D721Med (cell line): ENCODE measurements at regions not wholly inside any gene's neighbourhood (a gene's known extent, or its start where the extent isn't known, plus 50 kb on each side); places are given as distances from the start of the nearest gene placed in this dataset.

Source experiments
- DNase-seq: peaks from one replicate; pipeline ENCODE4 v3.0.0; 2011; ENCODE audit warnings: low spot score; ENCODE audit not compliant: insufficient read length
- FAIRE-seq: peaks from 2 replicates; lab custom pipeline; 2011; peaks lifted over from hg19 to GRCh38; lab: Jason Lieb, UNC
- CTCF ChIP-seq: IDR thresholded peaks from 2 replicates; pipeline ENCODE4 v1.5.1; 2012; ENCODE audit warnings: mild to moderate bottlenecking, control low read depth; ENCODE audit not compliant: insufficient read depth; ENCODE audit errors: missing control alignments

- FAIRE-seq (no peak), DNase-seq (no peak)
- TF ChIP-seq CTCF: no peak
These were observed 743.2 kb upstream of the NCAM2 start for GRCh38 chr21:20254964-20255363.

- FAIRE-seq (no peak), DNase-seq (no peak)
- TF ChIP-seq CTCF: no peak
These were observed 741.0 kb upstream of the NCAM2 start for GRCh38 chr21:20257052-20257740.

GRCh38 chr21:20258542-20258941, 739.7 kb upstream of the NCAM2 start:
- no peak for TF ChIP-seq CTCF

GRCh38 chr21:20259031-20259867, 739.0 kb upstream of the NCAM2 start:
- no peak for DNase-seq
- TF ChIP-seq CTCF: no peak
- FAIRE-seq: no peak

More at GRCh38 chr21:20258542-20258941, 739.7 kb upstream of the NCAM2 start:
- DNase-seq (no peak), FAIRE-seq (no peak)

GRCh38 chr21:20260124-20260523, 738.1 kb upstream of the NCAM2 start:
- TF ChIP-seq CTCF: no peak
- FAIRE-seq (no peak), DNase-seq (no peak)

- DNase-seq (no peak), FAIRE-seq (no peak)
- no peak for TF ChIP-seq CTCF
These were observed 736.8 kb upstream of the NCAM2 start for GRCh38 chr21:20261364-20261763.
